Upper lobe of left lung (tissue), 6 donors: ENCODE measurements at regions not wholly inside any gene's neighbourhood (a gene's known extent, or its start where the extent isn't known, plus 50 kb on each side); places are given as distances from the start of the nearest gene placed in this dataset.

ENCODE experiments used
- ATAC-seq, 2 donors: fragments of 200-7000 bp; cut with Tn5 transposase; one replicate each; pipeline ENCODE4 v1.9.1; 2022; ENCODE audit warnings: mild to moderate bottlenecking in 2 of 2, moderate library complexity in 2 of 2; ENCODE audit not compliant: low FRiP score in 2 of 2
- DNase-seq, 2 donors: peaks; one replicate each; pipeline ENCODE4 v3.0.0-alpha.2; 2019 to 2020
- H3K27ac ChIP-seq, 4 donors: fragments of 200-600 bp; sonication (generic); one replicate each; pipeline ENCODE4 v1.5.1; 2016 to 2019
- H3K27me3 ChIP-seq, 4 donors: fragments of 200-600 bp; sonication (generic); one replicate each; pipeline ENCODE4 v1.5.1; 2017 to 2019
- H3K36me3 ChIP-seq, 4 donors: fragments of 200-600 bp; sonication (generic); one replicate each; pipeline ENCODE4 v1.5.1; 2016 to 2019
- H3K4me1 ChIP-seq, 4 donors: fragments of 200-600 bp; sonication (generic); one replicate each; pipeline ENCODE4 v1.5.1; 2018 to 2019
- H3K4me3 ChIP-seq, 4 donors: fragments of 200-600 bp; sonication (generic); one replicate each; pipeline ENCODE4 v1.5.1; 2017 to 2019; ENCODE audit warnings: mild to moderate bottlenecking in 2 of 4, moderate library complexity in 1 of 4
- H3K9me3 ChIP-seq, 4 donors: fragments of 200-600 bp; sonication (generic); one replicate each; pipeline ENCODE4 v1.5.1; 2018 to 2019
- CTCF ChIP-seq, 6 experiments: fragments of 450-650 bp in 4 of 6; fragments of 200-600 bp in 2 of 6; sonication (generic) in 2 of 6; IDR thresholded peaks; one replicate each; pipeline ENCODE4 v1.5.1; 2016 to 2019; ENCODE audit warnings: antibody characterized with exemption in 6 of 6
- EP300 ChIP-seq, 4 donors: sonication (generic); formaldehyde crosslinking; IDR thresholded peaks; one replicate each; pipeline ENCODE4 v1.5.1; 2017; ENCODE audit warnings: antibody characterized with exemption in 4 of 4, control low read depth in 2 of 4
- POLR2A ChIP-seq, 4 donors: fragments of 450-650 bp; IDR thresholded peaks; one replicate each; pipeline ENCODE4 v1.5.1; 2016 to 2017; ENCODE audit warnings: antibody characterized with exemption in 4 of 4, mild to moderate bottlenecking in 2 of 4
- POLR2AphosphoS5 ChIP-seq, 2 donors: sonication (generic); formaldehyde crosslinking; IDR thresholded peaks; one replicate each; pipeline ENCODE4 v1.5.1; 2017; ENCODE audit warnings: antibody characterized with exemption in 2 of 2
- WGBS, 2 donors: methylation state at CpG; one replicate each; pipeline ENCODE4 v1.1.5; 2017 to 2018; 5-methylcytosine and 5-hydroxymethylcytosine counted together
- donor health status: DM: no; HTN: no; CAD: no; lungs with moderate emphysema.
- donor health status: DM: no; HTN: yes; CAD: no; lungs with severe emphysema.

- no peaks in the 10 kb centered on the region for H3K9me3 ChIP-seq
- ATAC-seq (peak in 1 of 2 donors; percentile 12), DNase-seq (no peak)
- TF ChIP-seq CTCF (IDR thresholded peaks at IDR 0.05): no peak
- TF ChIP-seq POLR2A (IDR thresholded peaks at IDR 0.05): no peak
- TF ChIP-seq EP300 (IDR thresholded peaks at IDR 0.05): no peak
- TF ChIP-seq POLR2AphosphoS5 (IDR thresholded peaks at IDR 0.05): no peak
- no peak overlapping the region for H3K4me3 ChIP-seq
- no peaks in the 10 kb centered on the region for H3K36me3 ChIP-seq
- no peaks in the 10 kb centered on the region for H3K27me3 ChIP-seq
- H3K27ac ChIP-seq: no peak overlapping the region
- WGBS, 2 donors: 81 to 86% methylated on average over 7 to 9 of the region's 12 CpGs
- no peaks in the 10 kb centered on the region for H3K4me1 ChIP-seq
Measured at GRCh38 chr22:47548953-47549740, 786.7 kb downstream of the TBC1D22A start.

GRCh38 chr22:47547881-47548650 is 785.6 kb downstream of the TBC1D22A start:
- Histone ChIP-seq H3K4me3 (no peak overlapping the region), H3K36me3 (no peaks in the 10 kb centered on the region), H3K4me1 (no peaks in the 10 kb centered on the region), H3K9me3 (no peaks in the 10 kb centered on the region), H3K27me3 (no peaks in the 10 kb centered on the region), H3K27ac (no peak overlapping the region)
- ATAC-seq (no peak), DNase-seq (no peak)
- no peak for TF ChIP-seq CTCF (IDR thresholded peaks at IDR 0.05)
- no peak for TF ChIP-seq POLR2AphosphoS5 (IDR thresholded peaks at IDR 0.05)
- TF ChIP-seq POLR2A (IDR thresholded peaks at IDR 0.05): no peak
- no peak for TF ChIP-seq EP300 (IDR thresholded peaks at IDR 0.05)
- WGBS, 2 donors: 73 to 79% methylated on average over 18 to 20 of the region's 20 CpGs

GRCh38 chr22:47547239-47547661 is 784.8 kb downstream of the TBC1D22A start:
- TF ChIP-seq EP300 (IDR thresholded peaks at IDR 0.05) (no peak), POLR2A (IDR thresholded peaks at IDR 0.05) (no peak), CTCF (IDR thresholded peaks at IDR 0.05) (no peak), POLR2AphosphoS5 (IDR thresholded peaks at IDR 0.05) (no peak)
- no peaks in the 10 kb centered on the region for H3K27me3 ChIP-seq
- H3K4me3 ChIP-seq: no peak overlapping the region
- H3K36me3 ChIP-seq: no peaks in the 10 kb centered on the region
- H3K4me1 ChIP-seq: no peaks in the 10 kb centered on the region
- ATAC-seq: no peak
- DNase-seq: no peak
- no peak overlapping the region for H3K27ac ChIP-seq
- no peaks in the 10 kb centered on the region for H3K9me3 ChIP-seq
- 66 to 78% methylated on average over 4 to 6 of the region's 6 CpGs for WGBS, 2 donors

GRCh38 chr22:47544696-47545095 is 782.2 kb downstream of the TBC1D22A start:
- no peaks in the 10 kb centered on the region for H3K36me3 ChIP-seq
- ATAC-seq: no peak
- H3K27ac ChIP-seq: no peak overlapping the region

More at GRCh38 chr22:47544696-47545095, 782.2 kb downstream of the TBC1D22A start:
- Histone ChIP-seq H3K4me3 (no peak overlapping the region), H3K27me3 (no peaks in the 10 kb centered on the region), H3K9me3 (no peaks in the 10 kb centered on the region), H3K4me1 (no peaks in the 10 kb centered on the region)
- 72 to 90% methylated on average over 2 of the region's 2 CpGs for WGBS, 2 donors
- TF ChIP-seq POLR2A (IDR thresholded peaks at IDR 0.05) (no peak), EP300 (IDR thresholded peaks at IDR 0.05) (no peak), POLR2AphosphoS5 (IDR thresholded peaks at IDR 0.05) (no peak), CTCF (IDR thresholded peaks at IDR 0.05) (no peak)
- DNase-seq: no peak
